T-cell (primary cell): ENCODE measurements at regions not wholly inside any gene's neighbourhood (a gene's known extent, or its start where the extent isn't known, plus 50 kb on each side); places are given as distances from the start of the nearest gene placed in this dataset.

Source experiments
- ATAC-seq, 4 experiments: fragments of 200-7000 bp in 3 of 4; fragments of 150-1000 bp in 1 of 4; cut with Tn5 transposase; replicated peaks in 1 of 4; 1 replicate in 3 of 4; 2 replicates in 1 of 4; pipeline ENCODE4 v1.10.0; 2021; ENCODE audit warnings: moderate library complexity in 3 of 4, mild to moderate bottlenecking in 2 of 4, moderate number of reproducible peaks in 1 of 4
- CTCF ChIA-PET, 2 donors: fragments of 300-600 bp; sonication (Branson Sonifier 250); formaldehyde crosslinking; loops; one replicate each; lab custom pipeline; 2022; ENCODE audit warnings: antibody characterized with exemption in 2 of 2; lab: Charles Lee
- POLR2A ChIA-PET, 2 donors: fragments of 300-600 bp; sonication (Branson Sonifier 250); formaldehyde crosslinking; loops; one replicate each; lab custom pipeline; 2022; ENCODE audit warnings: antibody characterized with exemption in 2 of 2; lab: Charles Lee
- DNase-seq, 35 experiments: peaks; one replicate each; pipeline versions ENCODE4 v3.0.0 to v3.0.0-alpha.2; 2013 to 2023
- H3K27ac ChIP-seq: one replicate; pipeline ENCODE4 v1.5.1; 2013; ENCODE audit warnings: low read length
- H3K27me3 ChIP-seq, 2 experiments: replicated peaks in 1 of 2; 1 replicate in 1 of 2; 2 replicates in 1 of 2; pipeline versions ENCODE4 v1.6.1 to v1.7.0; 2013; ENCODE audit warnings: low read length in 1 of 2, mixed read lengths in 1 of 2; ENCODE audit not compliant: control insufficient read depth in 2 of 2, insufficient read depth in 2 of 2; ENCODE audit errors: extremely low read depth in 1 of 2
- H3K36me3 ChIP-seq, 2 donors: 1 replicate in 1 of 2; 2 replicates in 1 of 2; pipeline versions ENCODE4 v1.6.1 to v1.7.0; 2013; ENCODE audit warnings: low read length in 1 of 2; ENCODE audit not compliant: control insufficient read depth in 2 of 2, insufficient read depth in 1 of 2; ENCODE audit errors: extremely low read depth in 1 of 2
- H3K4me1 ChIP-seq, 2 experiments: 1 replicate in 1 of 2; 2 replicates in 1 of 2; pipeline versions ENCODE4 v1.6.1 to v1.7.0; 2013; ENCODE audit warnings: low read length in 2 of 2, mixed read lengths in 1 of 2; ENCODE audit not compliant: insufficient read depth in 2 of 2, control insufficient read depth in 1 of 2; ENCODE audit errors: extremely low read depth in 1 of 2
- H3K4me3 ChIP-seq, 2 donors: 1 replicate in 1 of 2; 2 replicates in 1 of 2; pipeline versions ENCODE4 v1.5.1 to v1.7.0; 2013; ENCODE audit warnings: mild to moderate bottlenecking in 2 of 2, low read length in 1 of 2, moderate library complexity in 1 of 2; ENCODE audit not compliant: control insufficient read depth in 1 of 2; ENCODE audit errors: extremely low read depth in 1 of 2
- H3K9me3 ChIP-seq: 2 replicates; pipeline ENCODE4 v1.7.0; 2013
- H3K27ac Mint-ChIP-seq, 2 donors: one replicate each; pipeline ENCODE4 v1.8.0; 2020 to 2021; ENCODE audit warnings: mild to moderate bottlenecking in 2 of 2, mixed read lengths in 2 of 2
- H3K27me3 Mint-ChIP-seq, 2 donors: one replicate each; pipeline ENCODE4 v1.8.0; 2021 to 2022; ENCODE audit warnings: mixed read lengths in 2 of 2
- H3K36me3 Mint-ChIP-seq: one replicate; pipeline ENCODE4 v1.8.0; 2021; ENCODE audit warnings: mixed read lengths
- H3K4me1 Mint-ChIP-seq, 3 donors: one replicate each; pipeline ENCODE4 v1.8.0; 2020 to 2022; ENCODE audit warnings: mixed read lengths in 3 of 3, mild to moderate bottlenecking in 1 of 3
- H3K4me3 Mint-ChIP-seq, 3 donors: one replicate each; pipeline ENCODE4 v1.8.0; 2020 to 2022; ENCODE audit warnings: mild to moderate bottlenecking in 3 of 3, mixed read lengths in 3 of 3, moderate library complexity in 3 of 3
- H3K9me3 Mint-ChIP-seq, 3 donors: one replicate each; pipeline ENCODE4 v1.8.0; 2020 to 2022; ENCODE audit warnings: mixed read lengths in 3 of 3
- WGBS: methylation state at CpG from one replicate; pipeline ENCODE4 v1.1.5; 2013; ENCODE audit warnings: missing lambda C conversion rate; ENCODE audit not compliant: insufficient coverage; 5-methylcytosine and 5-hydroxymethylcytosine counted together

- ATAC-seq, result no peak
- DNase-seq, result no peak
- Histone ChIP-seq H3K27me3 (no peaks in the 10 kb centered on the region), H3K36me3 (no peaks in the 10 kb centered on the region), H3K4me3 (no peak overlapping the region), H3K9me3 (no peaks in the 10 kb centered on the region), H3K4me1 (no peaks in the 10 kb centered on the region), H3K27ac (no peak overlapping the region)
- POLR2A ChIA-PET, result no interaction called here
- CTCF ChIA-PET, result interaction anchor here in 1 of 2 donors (0.6 kb wide), 1 partner anchor 1555 kb away, joined by 3 read pairs; no protein-coding TSS in a partner anchor
- WGBS, result no CpG with 5 or more reads among the region's 8 CpGs
- Mint-ChIP-seq H3K9me3 (peaks cover 0 to 3% (median 0%) of the 10 kb centered on the region in 3 donors), H3K27me3 (peaks cover 0 to 4% of the 10 kb centered on the region in 2 donors), H3K27ac (no peak overlapping the region), H3K36me3 (no peaks in the 10 kb centered on the region), H3K4me1 (no peaks in the 10 kb centered on the region), H3K4me3 (no peak overlapping the region)
Measured at GRCh38 chr2:221342388-221342787, 229.7 kb downstream of the EPHA4 start.

DNA sequence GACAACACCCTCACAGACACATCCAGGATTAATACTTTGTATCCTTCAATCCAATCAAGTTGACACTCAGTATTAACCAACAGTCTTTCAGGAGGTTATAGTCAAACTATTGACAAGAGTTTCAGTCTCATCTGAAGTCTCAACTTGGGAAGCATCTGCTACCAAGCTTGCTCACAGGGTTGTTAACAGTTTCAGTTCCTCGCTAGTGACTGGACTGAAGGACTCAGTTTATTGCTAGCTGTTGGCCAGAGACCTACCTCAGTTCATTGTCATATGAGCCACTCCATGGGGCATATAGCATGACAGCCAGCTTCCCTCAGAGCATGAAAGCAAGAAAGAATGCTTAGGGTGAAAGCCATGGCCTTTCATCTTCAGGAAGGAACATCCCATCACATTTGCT lies 228.6 kb downstream of the EPHA4 start:
- Histone ChIP-seq H3K36me3 (no peaks in the 10 kb centered on the region), H3K9me3 (no peaks in the 10 kb centered on the region), H3K4me1 (no peaks in the 10 kb centered on the region), H3K27ac (no peak overlapping the region), H3K27me3 (no peaks in the 10 kb centered on the region), H3K4me3 (no peak overlapping the region)
- ChIA-PET POLR2A (no interaction called here), CTCF (no interaction called here)
- Mint-ChIP-seq H3K9me3 (peaks cover 0 to 3% (median 0%) of the 10 kb centered on the region in 3 donors), H3K4me3 (no peak overlapping the region), H3K27ac (no peak overlapping the region), H3K36me3 (no peaks in the 10 kb centered on the region), H3K4me1 (no peaks in the 10 kb centered on the region), H3K27me3 (peaks cover 6 to 13% of the 10 kb centered on the region in 2 donors)
- ATAC-seq, result no peak
- DNase-seq, result no peak
- WGBS, result 100% methylated on average over 1 of the region's 1 CpG

DNA sequence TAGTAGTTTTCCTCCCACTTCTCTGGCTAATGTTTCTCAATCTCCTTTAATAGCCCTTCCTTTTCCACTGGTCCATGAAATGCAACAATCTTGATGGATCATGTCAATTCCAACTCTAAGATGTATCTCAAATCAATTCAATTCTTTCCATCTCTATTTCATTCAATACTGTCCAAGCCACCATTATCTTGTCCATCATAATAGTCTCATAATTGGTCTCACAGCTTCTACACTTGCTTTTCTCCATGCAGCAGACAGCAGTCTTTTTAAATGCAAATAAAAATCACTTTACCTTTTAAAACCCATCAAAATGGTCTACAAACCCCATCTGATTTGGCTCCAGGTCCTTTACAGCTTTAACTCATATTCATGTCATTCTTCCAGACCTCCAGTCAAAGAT lies 226.6 kb downstream of the EPHA4 start:
- Mint-ChIP-seq H3K4me3 (no peak overlapping the region), H3K36me3 (no peaks in the 10 kb centered on the region), H3K4me1 (no peaks in the 10 kb centered on the region), H3K9me3 (peaks cover 0 to 3% (median 0%) of the 10 kb centered on the region in 3 donors), H3K27me3 (peaks cover 10 to 14% of the 10 kb centered on the region in 2 donors), H3K27ac (no peak overlapping the region)
- H3K27ac ChIP-seq, result no peak overlapping the region
- ChIA-PET POLR2A (no interaction called here), CTCF (no interaction called here)
- no peaks in the 10 kb centered on the region for H3K9me3 ChIP-seq
- H3K36me3 ChIP-seq, result no peaks in the 10 kb centered on the region
- no peaks in the 10 kb centered on the region for H3K4me1 ChIP-seq
- no peaks in the 10 kb centered on the region for H3K27me3 ChIP-seq
- DNase-seq (no peak), ATAC-seq (no peak)
- H3K4me3 ChIP-seq, result no peak overlapping the region

- DNase-seq (no peak), ATAC-seq (no peak)
- ChIA-PET POLR2A (no interaction called here), CTCF (no interaction called here)
- no peak overlapping the region for H3K4me3 ChIP-seq
- H3K9me3 ChIP-seq, result no peaks in the 10 kb centered on the region
- no peaks in the 10 kb centered on the region for H3K4me1 Mint-ChIP-seq
- no peak overlapping the region for H3K4me3 Mint-ChIP-seq
- no peaks in the 10 kb centered on the region for H3K27me3 ChIP-seq
- no peaks in the 10 kb centered on the region for H3K36me3 ChIP-seq
- no peaks in the 10 kb centered on the region for H3K36me3 Mint-ChIP-seq
- H3K4me1 ChIP-seq, result no peaks in the 10 kb centered on the region
- H3K27me3 Mint-ChIP-seq, result peaks cover 10 to 16% of the 10 kb centered on the region in 2 donors
- 67% methylated on average over 1 of the region's 3 CpGs for WGBS
- no peak overlapping the region for H3K27ac ChIP-seq
- H3K9me3 Mint-ChIP-seq, result peaks cover 0 to 3% (median 0%) of the 10 kb centered on the region in 3 donors
- H3K27ac Mint-ChIP-seq, result no peak overlapping the region
Measured at GRCh38 chr2:221346411-221346810, 225.7 kb downstream of the EPHA4 start.

- no peak overlapping the region for H3K27ac Mint-ChIP-seq
Measured at GRCh38 chr2:221347471-221347870, 224.6 kb downstream of the EPHA4 start.

DNA sequence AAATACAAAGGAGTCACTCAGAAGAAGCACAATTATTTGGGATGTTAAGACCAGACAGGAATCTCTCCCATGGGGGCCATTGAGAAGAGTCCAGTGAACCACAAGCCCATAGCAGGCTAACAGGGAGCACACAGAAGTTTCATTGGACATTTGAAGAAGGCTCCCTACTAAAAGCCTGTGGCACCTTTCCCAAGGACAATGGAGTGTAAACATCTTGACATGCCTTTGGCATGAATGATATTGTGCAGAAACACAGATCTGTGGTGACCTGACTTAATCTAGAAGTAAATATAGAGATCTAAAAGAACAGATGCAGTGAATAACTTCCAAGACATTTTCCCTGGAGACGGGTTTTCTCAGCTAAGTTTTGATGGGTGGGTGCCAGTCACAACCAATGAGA lies 221.5 kb downstream of the EPHA4 start:
- Histone ChIP-seq H3K9me3 (no peaks in the 10 kb centered on the region), H3K4me3 (no peak overlapping the region), H3K4me1 (no peaks in the 10 kb centered on the region), H3K27ac (no peak overlapping the region), H3K36me3 (no peaks in the 10 kb centered on the region), H3K27me3 (no peaks in the 10 kb centered on the region)
- H3K9me3 Mint-ChIP-seq, result peaks cover 0 to 4% (median 4%) of the 10 kb centered on the region in 3 donors
- H3K36me3 Mint-ChIP-seq, result no peaks in the 10 kb centered on the region
- no CpG with 5 or more reads among the region's 1 CpG for WGBS
- ChIA-PET CTCF (interaction anchor here in 1 of 2 donors (0.7 kb wide), 1 partner anchor 173 kb away, joined by 3 read pairs; no protein-coding TSS in a partner anchor), POLR2A (interaction anchor here (0.7 kb wide), 2 partner anchors 22 to 69 kb away, joined by 3 to 4 read pairs; no protein-coding TSS in a partner anchor)
- peaks cover 17 to 22% of the 10 kb centered on the region in 2 donors for H3K27me3 Mint-ChIP-seq
- no peak overlapping the region for H3K27ac Mint-ChIP-seq
- ATAC-seq (no peak), DNase-seq (no peak)
- H3K4me1 Mint-ChIP-seq, result no peaks in the 10 kb centered on the region
- H3K4me3 Mint-ChIP-seq, result no peak overlapping the region

More at GRCh38 chr2:221347471-221347870, 224.6 kb downstream of the EPHA4 start:
- H3K9me3 Mint-ChIP-seq, result peaks cover 0 to 3% (median 0%) of the 10 kb centered on the region in 3 donors
- H3K4me1 Mint-ChIP-seq, result no peaks in the 10 kb centered on the region
- Histone ChIP-seq H3K27ac (no peak overlapping the region), H3K27me3 (no peaks in the 10 kb centered on the region), H3K4me1 (no peaks in the 10 kb centered on the region), H3K36me3 (no peaks in the 10 kb centered on the region), H3K9me3 (no peaks in the 10 kb centered on the region), H3K4me3 (no peak overlapping the region)
- no peaks in the 10 kb centered on the region for H3K36me3 Mint-ChIP-seq
- CTCF ChIA-PET, result interaction anchor here in 1 of 2 donors (0.6 kb wide), 1 partner anchor 612 kb away, joined by 4 read pairs; no protein-coding TSS in a partner anchor
- no peak overlapping the region for H3K4me3 Mint-ChIP-seq
- ATAC-seq, result no peak
- POLR2A ChIA-PET, result interaction anchor here in 1 of 2 donors (0.6 kb wide), 1 partner anchor 291 kb away, joined by 3 read pairs; no protein-coding TSS in a partner anchor
- no peak for DNase-seq
- no CpG with 5 or more reads among the region's 2 CpGs for WGBS
- H3K27me3 Mint-ChIP-seq, result peaks cover 14 to 16% of the 10 kb centered on the region in 2 donors
